ENCODE measurements at regions not wholly inside any gene's neighbourhood (a gene's known extent, or its start where the extent isn't known, plus 50 kb on each side); places are given as distances from the start of the nearest gene placed in this dataset.

DNA sequence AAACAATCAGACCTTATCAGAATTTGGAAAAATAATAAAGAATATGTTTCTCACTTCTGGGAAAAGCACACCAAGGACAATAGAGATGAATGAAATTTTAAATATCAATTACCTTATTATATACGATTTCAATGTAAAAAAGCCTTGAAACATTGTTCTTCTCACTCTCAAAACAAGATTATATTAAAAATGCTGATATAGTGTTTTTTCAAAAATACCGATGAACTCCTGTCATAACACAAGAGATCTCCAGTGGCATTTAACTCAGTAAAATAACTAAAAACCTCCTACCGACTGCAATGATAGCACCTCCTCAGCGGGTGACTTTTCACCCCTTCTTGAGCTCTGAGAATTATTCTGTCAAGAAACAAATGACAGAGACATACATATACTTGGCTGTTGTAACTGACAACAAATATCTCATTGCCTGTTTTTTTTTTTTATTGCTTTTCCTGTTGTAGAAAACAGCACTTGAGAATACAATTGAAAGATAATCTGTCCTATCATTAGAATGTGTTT, 1237.3 kb downstream of the C4orf33 start:
- DNase-seq (ENCODE audit: low read depth): no peak

DNA sequence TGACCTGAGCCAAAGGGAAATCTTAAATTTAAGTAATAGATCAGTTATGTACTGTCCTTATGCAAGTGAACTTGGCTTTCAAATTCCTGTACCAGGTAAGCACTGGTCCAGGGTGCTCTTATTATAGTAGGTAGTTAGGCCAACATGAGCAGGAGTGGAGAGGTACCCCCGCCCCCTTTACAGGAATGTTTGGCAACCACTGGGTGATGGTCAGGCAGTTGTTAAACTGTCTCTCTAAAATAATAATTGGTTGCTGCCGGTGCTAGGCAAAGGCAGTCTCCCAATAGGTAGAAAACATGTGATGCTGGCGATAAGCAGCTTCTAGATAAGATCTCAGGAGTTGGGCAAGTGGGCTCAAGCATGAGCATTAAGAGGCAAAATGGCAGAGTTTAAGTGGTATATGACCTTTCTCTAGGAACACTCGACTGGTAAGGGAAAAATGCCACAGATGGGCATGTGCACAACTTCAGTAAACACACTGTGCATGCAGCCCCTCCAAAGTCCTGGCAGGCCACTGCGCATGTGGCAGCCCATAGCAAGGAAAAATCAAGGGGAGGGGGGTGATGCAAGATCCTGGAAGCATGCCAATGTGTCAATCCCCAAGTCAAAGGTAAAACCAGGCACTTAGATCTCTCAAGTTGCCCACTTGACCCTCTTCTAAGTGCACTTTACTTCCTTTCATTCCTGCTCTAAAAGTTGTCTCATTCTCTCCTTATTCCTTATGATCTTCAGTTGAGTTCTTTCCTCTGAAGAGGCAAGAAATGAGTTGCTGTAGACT, 1239.7 kb downstream of the C4orf33 start:
- DNase-seq (ENCODE audit: low read depth): no peak

DNA sequence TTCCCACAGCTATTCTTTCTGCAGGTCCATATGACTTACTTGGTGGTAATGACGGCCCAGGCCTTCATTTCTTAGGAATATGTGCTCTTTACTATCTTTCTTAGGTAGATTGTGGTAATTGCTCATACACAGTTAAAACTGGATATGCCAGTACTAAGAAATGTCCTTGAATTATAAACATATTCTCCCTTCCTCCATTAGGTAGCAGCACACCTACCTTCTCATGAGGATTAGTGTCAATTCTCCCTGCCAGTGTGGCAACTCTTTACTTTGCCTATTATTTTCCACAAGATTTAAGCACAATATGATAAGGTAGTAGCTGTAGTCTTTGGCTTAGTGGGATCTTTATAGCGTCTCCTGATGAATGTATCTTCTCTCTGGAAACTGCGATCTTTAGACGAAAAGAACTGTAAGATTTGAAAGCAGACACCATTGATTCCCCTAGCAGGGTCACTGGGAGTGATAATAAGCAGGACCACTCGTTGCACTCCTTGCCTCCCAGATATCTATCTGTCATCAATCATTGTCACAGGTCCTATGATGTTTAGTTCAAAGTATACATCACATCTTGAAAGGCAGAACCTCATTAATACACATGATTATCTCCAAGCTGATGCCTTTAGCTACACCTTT, 1240.7 kb downstream of the C4orf33 start:
- no peak for DNase-seq (ENCODE audit: low read depth)

DNA sequence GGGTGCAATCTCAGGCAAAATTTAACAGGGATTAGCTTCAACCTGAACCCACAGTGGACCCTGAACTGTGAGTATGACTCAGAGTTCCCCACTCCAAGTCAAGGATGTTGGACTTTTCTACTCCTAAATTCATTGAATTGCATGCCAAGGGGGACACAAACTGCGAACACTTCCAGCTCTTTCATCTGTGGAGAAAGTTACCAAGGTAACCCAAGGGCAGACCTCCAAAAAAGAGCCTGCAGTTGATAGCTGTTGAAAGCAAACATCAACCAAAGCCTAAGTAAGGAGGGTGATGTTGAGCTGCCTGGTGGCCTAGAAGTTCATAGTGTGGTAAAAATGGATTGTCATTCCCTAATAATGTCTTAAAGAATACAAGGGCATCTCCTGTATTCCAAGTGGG, 1242.9 kb downstream of the C4orf33 start:
- no peak for DNase-seq (ENCODE audit: low read depth)

DNA sequence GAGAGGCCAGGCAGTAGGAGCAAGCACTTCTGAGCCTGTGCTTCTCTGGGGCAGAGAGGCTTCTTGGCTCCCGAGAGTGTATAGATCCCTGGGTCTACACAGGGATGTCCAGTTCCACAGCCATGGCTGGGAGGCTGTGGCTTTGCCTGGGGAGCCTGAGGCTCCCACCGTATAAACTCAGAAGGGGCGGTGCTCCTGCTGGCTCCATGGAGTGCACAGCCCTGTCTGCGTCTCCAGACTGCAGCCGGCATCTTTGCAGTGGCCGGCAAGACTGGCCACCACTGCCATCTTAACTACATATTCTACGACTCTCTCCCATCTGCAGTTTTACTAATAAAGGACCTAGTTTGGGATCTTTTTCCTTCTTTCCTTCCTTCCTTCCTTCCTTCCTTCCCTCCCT, 1253.8 kb downstream of the C4orf33 start:
- DNase-seq (ENCODE audit: low read depth): no peak

DNA sequence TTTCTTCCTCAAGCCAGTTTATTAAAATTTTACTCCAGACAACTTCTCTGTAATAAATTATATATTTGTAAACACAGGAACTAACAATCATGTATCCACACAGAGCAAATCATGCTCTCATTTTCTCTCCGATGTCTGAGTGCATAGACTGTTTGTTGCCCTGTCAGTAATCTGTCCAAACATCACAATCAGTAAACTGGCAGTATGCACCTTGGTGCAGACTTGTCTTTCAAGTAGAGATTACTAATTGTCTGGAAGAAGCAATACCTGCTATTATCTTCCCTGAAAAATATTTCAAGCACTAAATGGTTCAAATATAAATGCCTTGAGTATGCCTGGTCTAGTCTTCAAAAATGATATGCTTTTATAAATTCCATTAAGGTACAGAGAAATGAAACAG, 1260.9 kb downstream of the C4orf33 start:
- DNase-seq (ENCODE audit: low read depth): no peak

DNA sequence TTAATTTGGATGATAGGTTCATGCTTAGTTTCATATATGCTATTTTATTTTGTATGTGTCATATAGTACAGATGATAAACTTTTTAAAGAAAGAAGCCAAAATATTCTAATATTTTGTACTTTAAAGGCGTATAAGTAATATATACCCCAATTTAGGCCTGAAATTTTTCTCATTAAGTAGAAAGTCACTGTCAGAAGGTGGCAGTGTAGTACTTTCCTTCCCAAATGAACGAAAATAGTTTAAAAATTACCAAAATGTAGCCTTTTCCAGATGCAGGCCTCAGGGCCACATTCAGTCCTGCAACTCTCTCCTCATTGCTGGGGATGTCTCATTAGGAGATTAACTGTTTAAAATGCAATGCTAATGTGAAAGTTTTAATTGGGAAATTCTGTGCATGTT, 1263.6 kb downstream of the C4orf33 start:
- no peak for DNase-seq (ENCODE audit: low read depth)

DNA sequence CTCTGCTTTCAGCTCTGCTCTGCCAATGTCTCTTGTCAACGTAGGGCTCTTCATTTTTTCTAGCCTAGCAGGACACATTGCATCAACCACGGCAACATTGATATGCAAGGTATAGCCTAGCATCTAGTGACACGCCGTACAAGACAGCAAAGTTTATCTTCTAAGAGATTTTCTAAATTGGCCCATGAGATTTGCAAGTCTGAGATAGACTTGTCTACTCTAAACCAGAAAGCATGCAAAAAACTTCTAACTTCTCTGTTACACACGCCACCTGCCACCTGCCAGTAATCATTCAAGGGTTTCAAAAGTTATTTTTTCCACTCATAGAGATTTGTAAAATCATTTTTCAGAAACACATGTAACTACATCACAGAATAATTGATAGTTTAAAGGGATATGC, 1265.7 kb downstream of the C4orf33 start:
- DNase-seq (ENCODE audit: low read depth): no peak

DNA sequence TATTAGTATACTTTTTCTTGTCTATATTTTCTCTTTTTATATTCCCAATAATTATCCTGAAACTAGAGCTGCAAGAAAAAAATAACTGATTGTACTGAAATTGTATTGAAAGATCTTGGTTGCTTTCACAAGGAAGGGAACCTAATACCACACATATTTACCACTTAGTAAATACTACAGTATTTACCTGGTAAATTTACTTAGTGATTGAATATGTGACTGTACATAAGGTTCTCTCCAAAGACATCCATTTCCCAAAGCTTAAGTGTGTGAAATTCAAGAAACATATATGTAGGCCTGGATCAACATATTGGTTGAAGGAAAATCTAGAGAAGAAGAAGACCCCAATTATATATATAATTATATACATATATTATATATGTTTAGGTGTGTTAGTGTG, 1272.7 kb downstream of the C4orf33 start:
- DNase-seq (ENCODE audit: low read depth): no peak

DNA sequence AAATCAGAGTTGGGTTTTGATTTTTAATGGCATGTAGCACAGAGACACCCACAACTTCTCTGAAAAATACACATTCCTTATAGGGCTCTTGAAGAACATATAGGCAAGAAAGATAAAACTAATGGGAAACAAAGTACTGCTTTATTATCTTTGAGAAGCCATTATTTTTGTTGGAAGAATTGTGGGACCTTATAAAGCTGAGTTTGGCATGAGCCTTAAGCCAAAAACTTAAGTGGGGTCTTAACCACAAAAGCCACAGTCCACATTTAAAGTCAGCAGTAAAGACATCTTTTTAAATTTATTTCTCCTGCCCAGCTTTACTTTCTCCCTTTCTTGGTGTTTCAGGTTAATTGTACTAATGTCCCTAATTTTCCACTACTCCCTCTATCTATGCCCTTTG, 1297.3 kb downstream of the C4orf33 start:
- no peak for DNase-seq (ENCODE audit: low read depth)

DNA sequence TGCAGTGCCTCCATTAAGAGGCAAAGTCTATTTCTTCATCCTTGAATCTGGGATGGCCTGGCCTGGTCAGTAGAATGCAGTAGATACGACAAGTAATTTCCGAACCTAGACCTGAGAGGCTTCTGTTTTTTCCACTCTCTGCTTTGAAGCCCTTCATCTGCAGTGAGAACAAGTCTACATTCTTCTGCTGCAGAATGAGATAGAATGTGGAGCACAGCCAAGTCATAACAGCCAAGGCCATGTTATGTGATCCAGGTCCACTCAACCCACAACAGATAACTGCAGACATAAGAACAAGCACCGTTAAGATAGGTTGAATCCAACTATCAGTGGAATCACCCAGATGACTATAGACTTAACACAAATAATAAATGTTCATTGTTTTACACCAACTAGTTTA, 1297.7 kb downstream of the C4orf33 start:
- no peak for DNase-seq (ENCODE audit: low read depth)

DNA sequence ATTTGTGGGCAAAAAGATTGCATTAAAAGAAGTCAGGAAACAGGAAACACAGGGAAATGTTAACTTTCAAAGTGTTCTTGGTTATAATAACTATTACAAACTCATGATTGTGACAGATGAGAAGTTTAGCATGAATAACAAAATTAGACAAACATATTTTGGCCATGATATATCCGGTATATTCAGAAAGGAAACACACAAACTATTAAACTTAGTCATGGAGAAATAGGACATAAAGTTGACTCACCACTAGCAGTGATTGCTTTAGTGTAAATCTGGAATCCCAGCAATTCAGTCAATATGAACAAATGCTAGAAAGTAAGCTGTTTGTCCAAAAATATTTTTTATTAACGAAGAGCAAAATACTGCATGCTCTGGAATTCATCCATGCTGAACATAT, 1299.9 kb downstream of the C4orf33 start:
- no peak for DNase-seq (ENCODE audit: low read depth)

DNA sequence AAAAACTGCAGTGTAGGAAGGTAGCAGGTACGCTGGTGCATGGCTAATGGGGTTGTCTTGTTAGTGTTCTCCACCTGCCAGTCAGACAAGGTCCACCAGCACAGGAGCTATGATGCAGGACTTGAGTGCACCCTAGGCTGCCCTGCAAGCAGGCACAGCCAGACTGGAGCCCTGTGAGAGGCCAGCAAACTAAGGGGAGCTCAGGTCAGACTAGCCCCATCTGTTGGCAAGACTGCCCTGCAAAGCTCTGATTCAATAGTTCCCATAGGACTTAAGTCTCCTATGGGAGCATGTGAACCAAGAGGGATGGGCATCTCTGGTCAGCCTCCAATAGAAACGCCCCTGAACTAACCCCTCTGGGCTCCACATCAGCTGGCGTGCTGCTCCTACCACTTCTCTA, 1307.3 kb downstream of the C4orf33 start:
- no peak for DNase-seq (ENCODE audit: low read depth)

DNA sequence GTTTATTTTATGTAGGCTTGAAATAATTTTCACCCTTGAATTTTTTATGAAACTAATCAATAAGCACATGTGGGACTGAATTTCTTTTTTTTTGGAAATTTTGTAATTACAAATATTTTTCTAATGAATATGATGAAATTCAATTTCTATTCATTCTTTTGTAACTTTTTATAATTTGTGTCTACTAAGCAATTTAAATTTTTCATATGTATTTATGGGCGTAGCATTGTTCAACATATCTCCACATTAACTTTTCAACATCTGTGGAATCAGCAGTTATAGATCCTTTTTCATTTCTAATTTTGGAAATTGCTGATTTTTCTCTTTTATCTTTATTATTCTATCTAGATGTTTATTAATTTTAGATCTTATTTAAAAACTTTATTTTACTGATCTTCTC, 1320.3 kb downstream of the C4orf33 start:
- no peak for DNase-seq (ENCODE audit: low read depth)

DNA sequence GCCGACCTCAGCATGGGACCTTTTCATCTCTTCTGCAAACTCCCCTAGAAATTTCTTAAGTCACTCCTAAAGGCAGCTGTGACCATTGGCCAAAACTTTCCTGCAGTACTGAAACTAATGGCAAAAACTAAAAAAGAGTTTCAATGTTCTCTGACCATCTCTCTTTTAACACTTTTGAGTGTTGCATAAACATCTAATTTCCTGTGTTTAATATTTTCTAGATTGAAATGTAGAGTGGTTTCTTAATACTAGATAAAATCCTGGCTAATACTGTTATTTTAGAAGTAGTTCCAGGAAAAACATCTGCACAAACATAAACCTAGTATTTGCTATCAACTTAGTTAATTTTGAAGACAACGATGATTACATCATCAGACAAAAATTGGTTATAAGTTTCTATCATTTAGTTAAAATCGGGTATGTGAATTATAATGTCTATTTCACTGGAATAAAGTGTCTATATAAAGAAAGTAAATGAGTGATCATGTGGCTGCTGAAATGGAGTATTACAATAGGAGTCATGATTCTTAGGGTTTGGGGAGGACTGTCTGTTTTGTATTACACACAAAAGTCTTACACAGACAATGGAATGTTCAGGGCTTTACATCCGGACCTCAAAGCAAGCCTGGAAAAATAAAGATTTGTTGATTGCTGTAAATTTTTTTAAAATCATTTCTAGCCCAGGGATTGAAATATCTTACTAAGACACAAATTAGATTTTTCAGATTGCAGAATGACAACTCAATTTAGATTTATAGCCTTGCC, 1323.4 kb downstream of the C4orf33 start:
- DNase-seq (ENCODE audit: low read depth): no peak

DNA sequence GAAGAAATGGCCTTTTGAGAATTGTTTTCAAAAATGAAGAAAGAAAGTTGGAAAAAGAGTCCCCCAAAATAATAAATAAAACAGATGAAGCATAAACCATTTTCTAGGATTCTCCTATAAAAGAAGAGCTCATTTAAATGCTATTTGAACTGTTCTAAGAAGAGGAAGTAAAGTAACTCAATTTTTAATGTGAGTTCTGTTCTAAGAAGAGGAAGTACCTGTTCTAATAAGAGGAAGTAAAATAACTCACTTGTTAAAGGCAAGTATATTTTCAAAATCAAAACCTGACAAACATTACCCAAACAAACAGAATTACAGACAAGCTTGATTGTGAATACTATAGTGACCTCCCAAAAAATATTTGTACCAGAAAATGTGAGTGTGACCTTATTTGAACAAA, 1326.3 kb downstream of the C4orf33 start:
- DNase-seq (ENCODE audit: low read depth): no peak

DNA sequence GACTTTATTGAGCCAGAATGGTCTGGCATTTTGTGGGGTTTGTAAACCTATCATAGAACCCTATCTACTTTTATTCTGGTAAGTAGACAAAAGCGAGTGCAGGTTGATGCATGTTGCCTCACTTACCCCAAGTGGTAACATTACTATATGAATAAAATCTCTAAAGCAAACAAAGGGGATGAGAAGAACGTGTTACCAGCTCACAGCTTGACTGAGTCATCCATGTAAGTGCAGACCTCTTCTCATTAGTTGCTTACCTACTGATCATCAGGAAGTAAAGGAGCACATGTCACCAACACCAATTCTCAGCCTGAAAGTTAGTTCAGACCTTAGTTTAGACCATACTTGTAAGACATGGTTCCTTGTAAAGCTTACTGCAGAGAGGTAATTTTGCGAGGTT, 1328.3 kb downstream of the C4orf33 start:
- no peak for DNase-seq (ENCODE audit: low read depth)

DNA sequence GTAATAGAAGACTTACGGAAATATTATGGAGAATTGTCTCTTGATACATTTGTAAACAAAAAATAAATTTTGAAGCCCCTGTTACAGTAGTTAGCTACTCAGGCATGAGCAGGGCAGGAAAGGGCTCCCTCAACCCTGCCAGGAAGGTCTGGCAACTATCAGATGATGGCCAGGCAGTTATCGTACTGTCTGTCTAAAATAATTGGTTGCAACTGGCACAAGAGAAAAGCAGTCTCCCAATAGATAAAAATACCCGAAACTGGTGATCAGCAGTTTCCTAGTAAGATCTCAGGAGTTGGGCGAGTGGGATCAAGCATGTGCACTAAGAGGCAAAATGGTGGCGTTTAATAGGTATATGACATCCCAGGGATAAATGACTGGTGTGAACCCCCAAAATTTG, 1336.3 kb downstream of the C4orf33 start:
- DNase-seq (ENCODE audit: low read depth): no peak

DNA sequence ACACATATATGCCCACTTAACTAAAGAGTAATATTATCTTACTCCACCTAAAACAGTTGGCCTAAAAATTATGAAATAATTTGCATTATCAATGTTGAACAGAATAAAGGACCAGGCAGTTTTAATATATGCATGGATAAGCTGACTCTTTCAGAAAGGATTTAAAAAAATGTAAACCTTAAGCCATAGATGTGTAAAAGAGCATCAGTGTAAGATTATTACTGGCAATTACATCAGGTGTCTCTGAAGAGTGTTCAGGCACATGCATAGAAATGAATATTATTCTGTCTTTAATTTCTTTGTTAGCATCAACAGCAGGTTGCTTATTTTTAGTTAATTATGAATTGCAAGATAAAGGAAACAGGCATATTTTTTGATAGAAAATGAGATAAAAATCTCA, 1353.8 kb downstream of the C4orf33 start:
- DNase-seq (ENCODE audit: low read depth): no peak

DNA sequence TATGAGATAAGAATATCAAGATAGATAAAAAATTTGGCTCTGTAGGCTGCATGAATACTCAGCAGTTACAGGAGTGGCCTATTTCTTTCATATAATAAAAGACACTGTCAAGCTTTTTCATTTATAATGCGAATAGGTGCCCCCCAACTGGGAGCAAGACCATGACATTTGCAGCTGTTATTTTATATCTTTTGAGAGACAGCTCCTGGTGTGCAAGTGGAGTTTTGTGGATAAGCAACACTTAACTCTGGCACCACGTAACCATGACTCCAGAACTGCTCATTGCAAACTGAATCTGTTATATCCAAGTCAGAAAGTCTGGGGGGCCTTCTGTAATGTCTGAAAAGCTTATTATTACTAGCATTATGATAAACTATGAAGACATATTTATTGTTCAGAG, 1372.4 kb downstream of the C4orf33 start:
- DNase-seq (ENCODE audit: low read depth): no peak

DNA sequence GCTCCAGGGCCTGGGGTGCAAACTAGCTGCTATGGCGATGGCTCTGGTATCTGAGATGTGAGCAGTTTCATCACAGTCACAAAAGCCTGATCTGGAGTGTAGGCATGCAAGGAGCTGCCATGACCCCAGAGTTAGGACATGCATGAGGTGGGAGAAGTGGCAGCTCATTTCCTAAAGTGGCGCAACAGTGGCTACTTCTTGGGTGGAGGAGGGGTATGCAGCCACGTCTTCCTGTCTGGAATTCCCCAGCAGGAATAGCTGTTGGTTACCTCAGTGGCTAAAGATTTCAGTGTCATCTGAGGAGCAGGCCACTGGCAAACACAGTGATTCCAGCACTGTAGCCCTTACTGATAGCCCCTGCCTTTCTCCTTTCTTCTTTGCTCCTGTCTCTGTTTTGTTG, 1382.5 kb downstream of the C4orf33 start:
- no peak for DNase-seq (ENCODE audit: low read depth)

DNA sequence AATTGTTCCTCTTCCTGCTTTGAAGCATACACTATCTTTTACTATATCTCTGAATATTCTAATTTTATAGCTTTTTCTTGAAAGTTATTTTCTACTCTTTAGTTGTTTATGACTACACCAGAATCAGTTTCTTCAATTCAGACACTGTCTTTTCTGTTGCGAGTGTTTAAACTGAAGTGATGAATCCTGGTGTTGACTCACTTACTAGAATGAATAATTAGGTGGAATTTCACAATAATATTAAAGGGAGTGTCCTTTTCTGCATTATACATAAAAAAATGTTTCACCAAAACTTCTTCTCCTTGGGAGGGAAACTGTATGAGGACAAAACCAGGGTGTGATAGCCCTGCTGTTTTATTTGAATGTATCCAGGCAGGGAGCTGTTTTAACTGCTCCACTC, 1383.1 kb downstream of the C4orf33 start:
- DNase-seq (ENCODE audit: low read depth): no peak

DNA sequence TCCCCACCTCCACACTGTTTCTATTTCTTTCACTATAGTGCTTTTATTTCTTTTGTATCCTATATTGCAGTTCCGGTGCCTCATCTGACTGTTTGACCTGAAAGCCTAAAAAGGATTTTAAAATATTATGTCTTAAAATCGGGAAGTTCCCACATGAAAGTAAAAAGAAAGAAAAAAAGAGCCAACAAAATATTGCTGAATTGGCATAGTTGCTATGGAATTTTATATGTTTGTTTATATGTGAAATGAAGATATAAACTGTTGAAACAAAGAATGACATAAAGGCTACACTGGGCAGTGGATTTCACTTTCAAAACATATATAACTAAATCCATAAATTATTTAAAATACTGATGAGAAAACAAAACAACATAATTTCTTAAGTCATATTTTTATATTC, 1383.7 kb downstream of the C4orf33 start:
- no peak for DNase-seq (ENCODE audit: low read depth)

All from activated T-helper 1 cell treated with Interleukin-2 at 50 U/mL for 16 hours (primary cell).